ENCODE measurements at regions not wholly inside any gene's neighbourhood (a gene's known extent, or its start where the extent isn't known, plus 50 kb on each side); places are given as distances from the start of the nearest gene placed in this dataset.

DNA sequence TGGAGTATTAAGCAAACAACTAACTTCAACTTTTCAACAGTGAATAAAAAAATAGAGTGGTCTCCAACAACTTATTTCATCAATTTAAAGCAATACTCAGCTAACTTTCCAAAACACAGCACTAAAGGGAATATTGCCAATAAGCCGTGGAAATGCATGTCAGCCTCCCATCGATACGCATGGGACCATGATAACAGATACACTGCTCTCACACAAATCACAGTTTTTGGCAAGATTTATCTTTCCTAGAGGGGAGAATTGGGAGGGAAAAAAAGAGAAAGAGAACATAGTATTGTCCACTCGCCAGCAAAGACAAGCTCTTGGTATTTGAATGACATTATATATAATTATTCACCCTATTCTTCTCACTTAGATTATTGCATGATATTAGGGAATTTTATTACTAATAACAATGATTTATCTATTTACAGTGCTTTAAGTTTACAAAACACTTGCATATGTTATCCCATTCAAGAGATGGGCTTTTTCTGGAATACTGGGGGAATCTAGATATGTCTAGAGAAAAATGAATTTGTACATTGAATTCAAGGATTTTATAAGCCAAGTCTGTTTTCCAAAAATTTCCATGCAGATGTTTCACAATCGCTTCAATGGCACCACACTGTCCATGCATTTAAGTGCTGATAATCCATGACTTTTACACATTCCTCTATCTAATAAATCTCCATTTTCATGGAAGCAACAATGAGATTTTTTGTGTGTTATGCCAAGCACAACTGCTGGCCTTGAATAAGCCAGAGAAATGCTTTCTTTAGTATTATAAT lies 194.0 kb upstream of the MGMT start:
- no TSS peak for BruUV-seq (replicated peaks)
- Histone ChIP-seq H3K36me3 (ENCODE audit: control insufficient read depth in 1 of 2, insufficient read depth in 2 of 2, low read length in 2 of 2) (no peaks in the 10 kb centered on the region), H3K27ac (ENCODE audit: low read depth, low read length) (no peak overlapping the region), H3K9ac (ENCODE audit: low read length) (no peak overlapping the region), H3K9me3 (ENCODE audit: control insufficient read depth in 1 of 2, insufficient read depth in 1 of 2, low read depth in 1 of 2, low read length in 2 of 2) (peaks cover 9 to 14% of the 10 kb centered on the region in 2 experiments; a peak in 2 of 4 replicates), H3K27me3 (ENCODE audit: insufficient read depth, low read length) (no peaks in the 10 kb centered on the region), H3K4me1 (ENCODE audit: control insufficient read depth in 1 of 2, insufficient read depth in 2 of 2, low read length in 2 of 2) (no peaks in the 10 kb centered on the region), H3K4me3 (replicated peaks in 1 of 2; ENCODE audit: low read depth in 1 of 2, low read length in 2 of 2) (no peak overlapping the region), H3K79me2 (ENCODE audit: insufficient read depth, low read length) (no peaks in the 10 kb centered on the region), H3K9me2 (ENCODE audit: insufficient read depth) (no peaks in the 10 kb centered on the region), H4K20me1 (ENCODE audit: insufficient read depth) (no peaks in the 10 kb centered on the region), H3K4me2 (ENCODE audit: low read length) (no peak overlapping the region), H2AFZ (ENCODE audit: low read depth, low read length, poor library complexity, severe bottlenecking) (no peak overlapping the region)
- DNase-seq (ENCODE audit: low read depth, low spot score) (no peak), ATAC-seq (no peak)
- RAD21 ChIA-PET (ENCODE audit: low non-redundant PET in 1 of 2, low total read pairs in 2 of 2, uncharacterized antibody in 2 of 2, unreplicated experiment in 2 of 2): no interaction called here
- intact Hi-C loops (cut with micrococcal nuclease): no loop called here
- no peak for TF ChIP-seq EZH2 (IDR thresholded peaks at IDR 0.05)
- TF ChIP-seq ZNF274 (IDR thresholded peaks at IDR 0.05; ENCODE audit: low read depth, low read length): no peak
- POLR2A ChIA-PET: no interaction called here
- CTCF ChIA-PET: no interaction called here

DNA sequence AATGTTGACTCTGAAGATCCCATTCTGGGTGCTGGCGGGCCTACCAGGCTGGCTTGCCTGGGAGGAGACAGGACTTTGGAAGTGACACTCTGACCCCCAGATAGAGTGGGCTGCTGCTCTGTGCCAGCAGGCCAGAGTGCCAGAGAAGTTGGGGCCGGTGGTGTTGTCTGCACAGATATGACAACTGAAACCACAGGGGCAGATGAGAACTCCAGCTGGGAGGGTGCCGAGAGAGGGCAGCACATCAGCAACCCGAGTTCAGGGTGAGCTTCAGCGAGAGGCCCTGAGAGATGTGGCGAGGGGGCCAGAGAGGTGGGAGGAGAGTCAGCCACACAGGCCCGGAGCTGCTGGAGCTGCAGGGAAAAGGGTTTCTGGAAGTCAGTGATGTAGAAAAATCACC lies 193.2 kb upstream of the MGMT start:
- Histone ChIP-seq H3K9ac (ENCODE audit: low read length) (no peak overlapping the region), H3K27me3 (ENCODE audit: insufficient read depth, low read length) (no peaks in the 10 kb centered on the region), H3K79me2 (ENCODE audit: insufficient read depth, low read length) (no peaks in the 10 kb centered on the region), H3K4me2 (ENCODE audit: low read length) (no peak overlapping the region), H4K20me1 (ENCODE audit: insufficient read depth) (no peaks in the 10 kb centered on the region), H2AFZ (ENCODE audit: low read depth, low read length, poor library complexity, severe bottlenecking) (no peak overlapping the region), H3K4me3 (replicated peaks in 1 of 2; ENCODE audit: low read depth in 1 of 2, low read length in 2 of 2) (no peak overlapping the region), H3K27ac (ENCODE audit: low read depth, low read length) (no peak overlapping the region), H3K4me1 (ENCODE audit: control insufficient read depth in 1 of 2, insufficient read depth in 2 of 2, low read length in 2 of 2) (no peaks in the 10 kb centered on the region), H3K9me2 (ENCODE audit: insufficient read depth) (no peaks in the 10 kb centered on the region), H3K36me3 (ENCODE audit: control insufficient read depth in 1 of 2, insufficient read depth in 2 of 2, low read length in 2 of 2) (no peaks in the 10 kb centered on the region), H3K9me3 (ENCODE audit: control insufficient read depth in 1 of 2, insufficient read depth in 1 of 2, low read depth in 1 of 2, low read length in 2 of 2) (peaks cover 9 to 13% of the 10 kb centered on the region in 2 experiments; a peak in 2 of 4 replicates)
- CTCF ChIA-PET: no interaction called here
- no TSS peak for BruUV-seq (replicated peaks)
- no peak for TF ChIP-seq RAD21 (IDR thresholded peaks at IDR 0.05; ENCODE audit: low read depth)
- no peak for TF ChIP-seq YY1 (IDR thresholded peaks at IDR 0.05; ENCODE audit: extremely low read depth, insufficient replicate concordance, low read depth, low read length)
- TF ChIP-seq, protein P1, sequence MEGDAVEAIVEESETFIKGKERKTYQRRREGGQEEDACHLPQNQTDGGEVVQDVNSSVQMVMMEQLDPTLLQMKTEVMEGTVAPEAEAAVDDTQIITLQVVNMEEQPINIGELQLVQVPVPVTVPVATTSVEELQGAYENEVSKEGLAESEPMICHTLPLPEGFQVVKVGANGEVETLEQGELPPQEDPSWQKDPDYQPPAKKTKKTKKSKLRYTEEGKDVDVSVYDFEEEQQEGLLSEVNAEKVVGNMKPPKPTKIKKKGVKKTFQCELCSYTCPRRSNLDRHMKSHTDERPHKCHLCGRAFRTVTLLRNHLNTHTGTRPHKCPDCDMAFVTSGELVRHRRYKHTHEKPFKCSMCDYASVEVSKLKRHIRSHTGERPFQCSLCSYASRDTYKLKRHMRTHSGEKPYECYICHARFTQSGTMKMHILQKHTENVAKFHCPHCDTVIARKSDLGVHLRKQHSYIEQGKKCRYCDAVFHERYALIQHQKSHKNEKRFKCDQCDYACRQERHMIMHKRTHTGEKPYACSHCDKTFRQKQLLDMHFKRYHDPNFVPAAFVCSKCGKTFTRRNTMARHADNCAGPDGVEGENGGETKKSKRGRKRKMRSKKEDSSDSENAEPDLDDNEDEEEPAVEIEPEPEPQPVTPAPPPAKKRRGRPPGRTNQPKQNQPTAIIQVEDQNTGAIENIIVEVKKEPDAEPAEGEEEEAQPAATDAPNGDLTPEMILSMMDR (IDR thresholded peaks at IDR 0.05 in 2 of 3, conservative IDR thresholded peaks at IDR 0.05 in 1 of 3; ENCODE audit: borderline replicate concordance in 1 of 3, insufficient read depth in 1 of 3, low read depth in 2 of 3, low read length in 2 of 3): no peak
- no peak for TF ChIP-seq EGR1 (IDR thresholded peaks at IDR 0.05; ENCODE audit: low read depth)
- TF ChIP-seq, protein P2, sequence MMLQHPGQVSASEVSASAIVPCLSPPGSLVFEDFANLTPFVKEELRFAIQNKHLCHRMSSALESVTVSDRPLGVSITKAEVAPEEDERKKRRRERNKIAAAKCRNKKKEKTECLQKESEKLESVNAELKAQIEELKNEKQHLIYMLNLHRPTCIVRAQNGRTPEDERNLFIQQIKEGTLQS (IDR thresholded peaks at IDR 0.05): no peak
- TF ChIP-seq, protein P3, sequence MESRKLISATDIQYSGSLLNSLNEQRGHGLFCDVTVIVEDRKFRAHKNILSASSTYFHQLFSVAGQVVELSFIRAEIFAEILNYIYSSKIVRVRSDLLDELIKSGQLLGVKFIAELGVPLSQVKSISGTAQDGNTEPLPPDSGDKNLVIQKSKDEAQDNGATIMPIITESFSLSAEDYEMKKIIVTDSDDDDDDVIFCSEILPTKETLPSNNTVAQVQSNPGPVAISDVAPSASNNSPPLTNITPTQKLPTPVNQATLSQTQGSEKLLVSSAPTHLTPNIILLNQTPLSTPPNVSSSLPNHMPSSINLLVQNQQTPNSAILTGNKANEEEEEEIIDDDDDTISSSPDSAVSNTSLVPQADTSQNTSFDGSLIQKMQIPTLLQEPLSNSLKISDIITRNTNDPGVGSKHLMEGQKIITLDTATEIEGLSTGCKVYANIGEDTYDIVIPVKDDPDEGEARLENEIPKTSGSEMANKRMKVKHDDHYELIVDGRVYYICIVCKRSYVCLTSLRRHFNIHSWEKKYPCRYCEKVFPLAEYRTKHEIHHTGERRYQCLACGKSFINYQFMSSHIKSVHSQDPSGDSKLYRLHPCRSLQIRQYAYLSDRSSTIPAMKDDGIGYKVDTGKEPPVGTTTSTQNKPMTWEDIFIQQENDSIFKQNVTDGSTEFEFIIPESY (IDR thresholded peaks at IDR 0.05; ENCODE audit: extremely low read depth, insufficient replicate concordance, low read length): no peak
- no peak for TF ChIP-seq POLR2A (IDR thresholded peaks at IDR 0.05; ENCODE audit: borderline replicate concordance, extremely low read depth, insufficient read depth, insufficient read length)
- no peak for TF ChIP-seq EZH2phosphoT487 (IDR thresholded peaks at IDR 0.05; ENCODE audit: borderline replicate concordance)
- TF ChIP-seq CEBPB (IDR thresholded peaks at IDR 0.05; ENCODE audit: low read depth): no peak
- TF ChIP-seq CBX3 (IDR thresholded peaks at IDR 0.05; ENCODE audit: low read depth): no peak
- no peak for TF ChIP-seq TCF7L2 (IDR thresholded peaks at IDR 0.05; ENCODE audit: borderline replicate concordance, extremely low read depth, insufficient read depth, insufficient read length)
- no peak for TF ChIP-seq FOSL1 (IDR thresholded peaks at IDR 0.05; ENCODE audit: low read depth)
- TF ChIP-seq POLR2AphosphoS5 (IDR thresholded peaks at IDR 0.05; ENCODE audit: low read depth, low read length): no peak
- RAD21 ChIA-PET (ENCODE audit: low non-redundant PET in 1 of 2, low total read pairs in 2 of 2, uncharacterized antibody in 2 of 2, unreplicated experiment in 2 of 2): no interaction called here
- intact Hi-C loops (cut with micrococcal nuclease): no loop called here
- DNase-seq (ENCODE audit: low read depth, low spot score): no peak
- no peak for ATAC-seq
- POLR2A ChIA-PET: no interaction called here
